ENCODE measurements at regions not wholly inside any gene's neighbourhood (a gene's known extent, or its start where the extent isn't known, plus 50 kb on each side); places are given as distances from the start of the nearest gene placed in this dataset.

DNA sequence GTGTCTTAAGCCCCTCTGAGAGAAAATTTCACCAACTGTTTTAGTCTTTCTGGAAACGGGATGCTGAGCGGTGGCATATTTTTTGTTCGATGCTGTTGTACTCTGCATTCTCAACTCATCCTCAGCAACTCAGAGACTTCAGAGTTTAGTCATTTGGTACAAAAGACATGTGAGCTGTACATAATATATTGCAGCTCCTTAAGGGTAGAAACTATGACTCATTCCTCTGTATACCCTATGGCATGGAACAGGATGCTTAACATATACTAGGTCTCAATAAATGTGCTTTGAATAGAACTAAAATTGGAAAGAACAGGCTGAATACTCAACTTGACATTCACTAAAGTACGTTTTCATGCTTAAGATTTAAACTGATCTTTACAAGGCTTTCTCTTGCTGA, 130.5 kb upstream of the SLITRK2 start:
- no peak for DNase-seq (ENCODE audit: low spot score)
- no TSS peak for BruUV-seq (replicated peaks)
- no peaks in the 10 kb centered on the region for H3K4me1 ChIP-seq (ENCODE audit: insufficient read depth, low read length)
- no peaks in the 10 kb centered on the region for H3K27me3 ChIP-seq (ENCODE audit: control insufficient read depth in 1 of 2, insufficient read depth in 2 of 2, low read length in 2 of 2)
- H3K36me3 ChIP-seq (replicated peaks in 1 of 2; ENCODE audit: control insufficient read depth in 1 of 2, insufficient read depth in 2 of 2, low read length in 2 of 2): no peaks in the 10 kb centered on the region
- 53% methylated on average over 4 of the region's 4 CpGs for WGBS (ENCODE audit: low lambda C conversion rate)
- ChIA-PET POLR2A (no interaction called here), CTCF (ENCODE audit: low intra/inter-chr PET ratio, low total read pairs) (no interaction called here)
- intact Hi-C loops (cut with micrococcal nuclease; ENCODE audit: unreplicated experiment): no loop called here
- H3K79me2 ChIP-seq (ENCODE audit: insufficient read depth, low read length): no peaks in the 10 kb centered on the region
- H3K27ac ChIP-seq (ENCODE audit: extremely low read length, insufficient read depth, low read length): no peak overlapping the region
- in situ Hi-C loops (cut with HindIII; ENCODE audit: extremely low pct_ligation_motif_present, low pct_unique_long_range_greater_than_20kb): no loop called here
- peaks cover 38% of the 10 kb centered on the region for H3K9me3 ChIP-seq (ENCODE audit: low read length)
- no peak overlapping the region for H3K4me2 ChIP-seq (ENCODE audit: low read depth, low read length)
- FAIRE-seq: no peak
- no peak overlapping the region for H2AFZ ChIP-seq (ENCODE audit: low read length)
- H3K9ac ChIP-seq (ENCODE audit: insufficient read depth, low read depth, low read length): no peak overlapping the region
- no peak for ATAC-seq
- no peak overlapping the region for H3K4me3 ChIP-seq (replicated peaks in 1 of 3; ENCODE audit: insufficient read depth in 1 of 3, low read depth in 2 of 3, low read length in 3 of 3)
- H4K20me1 ChIP-seq (ENCODE audit: insufficient read depth, low read length): no peaks in the 10 kb centered on the region
- no peak for TF ChIP-seq NFIC (IDR thresholded peaks at IDR 0.05; ENCODE audit: low read length)
- TF ChIP-seq, protein P1, sequence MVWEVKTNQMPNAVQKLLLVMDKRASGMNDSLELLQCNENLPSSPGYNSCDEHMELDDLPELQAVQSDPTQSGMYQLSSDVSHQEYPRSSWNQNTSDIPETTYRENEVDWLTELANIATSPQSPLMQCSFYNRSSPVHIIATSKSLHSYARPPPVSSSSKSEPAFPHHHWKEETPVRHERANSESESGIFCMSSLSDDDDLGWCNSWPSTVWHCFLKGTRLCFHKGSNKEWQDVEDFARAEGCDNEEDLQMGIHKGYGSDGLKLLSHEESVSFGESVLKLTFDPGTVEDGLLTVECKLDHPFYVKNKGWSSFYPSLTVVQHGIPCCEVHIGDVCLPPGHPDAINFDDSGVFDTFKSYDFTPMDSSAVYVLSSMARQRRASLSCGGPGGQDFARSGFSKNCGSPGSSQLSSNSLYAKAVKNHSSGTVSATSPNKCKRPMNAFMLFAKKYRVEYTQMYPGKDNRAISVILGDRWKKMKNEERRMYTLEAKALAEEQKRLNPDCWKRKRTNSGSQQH (CRISPR knock-in tag; IDR thresholded peaks at IDR 0.05; ENCODE audit: low read depth): no peak
- no peak for TF ChIP-seq RFXAP (CRISPR knock-in tag; IDR thresholded peaks at IDR 0.05; ENCODE audit: borderline replicate concordance)
- no peak for TF ChIP-seq RFX3 (CRISPR knock-in tag; IDR thresholded peaks at IDR 0.05)
- TF ChIP-seq ZNF629 (CRISPR knock-in tag; conservative IDR thresholded peaks at IDR 0.05): no peak
- TF ChIP-seq TRIM24 (CRISPR knock-in tag; IDR thresholded peaks at IDR 0.05): no peak
- no peak for TF ChIP-seq SALL1 (CRISPR knock-in tag; IDR thresholded peaks at IDR 0.05)
- TF ChIP-seq, protein P2, sequence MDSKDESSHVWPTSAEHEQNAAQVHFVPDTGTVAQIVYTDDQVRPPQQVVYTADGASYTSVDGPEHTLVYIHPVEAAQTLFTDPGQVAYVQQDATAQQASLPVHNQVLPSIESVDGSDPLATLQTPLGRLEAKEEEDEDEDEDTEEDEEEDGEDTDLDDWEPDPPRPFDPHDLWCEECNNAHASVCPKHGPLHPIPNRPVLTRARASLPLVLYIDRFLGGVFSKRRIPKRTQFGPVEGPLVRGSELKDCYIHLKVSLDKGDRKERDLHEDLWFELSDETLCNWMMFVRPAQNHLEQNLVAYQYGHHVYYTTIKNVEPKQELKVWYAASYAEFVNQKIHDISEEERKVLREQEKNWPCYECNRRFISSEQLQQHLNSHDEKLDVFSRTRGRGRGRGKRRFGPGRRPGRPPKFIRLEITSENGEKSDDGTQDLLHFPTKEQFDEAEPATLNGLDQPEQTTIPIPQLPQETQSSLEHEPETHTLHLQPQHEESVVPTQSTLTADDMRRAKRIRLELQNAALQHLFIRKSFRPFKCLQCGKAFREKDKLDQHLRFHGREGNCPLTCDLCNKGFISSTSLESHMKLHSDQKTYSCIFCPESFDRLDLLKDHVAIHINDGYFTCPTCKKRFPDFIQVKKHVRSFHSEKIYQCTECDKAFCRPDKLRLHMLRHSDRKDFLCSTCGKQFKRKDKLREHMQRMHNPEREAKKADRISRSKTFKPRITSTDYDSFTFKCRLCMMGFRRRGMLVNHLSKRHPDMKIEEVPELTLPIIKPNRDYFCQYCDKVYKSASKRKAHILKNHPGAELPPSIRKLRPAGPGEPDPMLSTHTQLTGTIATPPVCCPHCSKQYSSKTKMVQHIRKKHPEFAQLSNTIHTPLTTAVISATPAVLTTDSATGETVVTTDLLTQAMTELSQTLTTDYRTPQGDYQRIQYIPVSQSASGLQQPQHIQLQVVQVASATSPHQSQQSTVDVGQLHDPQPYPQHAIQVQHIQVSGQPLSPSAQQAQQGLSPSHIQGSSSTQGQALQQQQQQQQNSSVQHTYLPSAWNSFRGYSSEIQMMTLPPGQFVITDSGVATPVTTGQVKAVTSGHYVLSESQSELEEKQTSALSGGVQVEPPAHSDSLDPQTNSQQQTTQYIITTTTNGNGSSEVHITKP (CRISPR knock-in tag; IDR thresholded peaks at IDR 0.05; ENCODE audit: low read depth): no peak
- TF ChIP-seq PHF20 (CRISPR knock-in tag; IDR thresholded peaks at IDR 0.05): no peak
- TF ChIP-seq, protein P3, sequence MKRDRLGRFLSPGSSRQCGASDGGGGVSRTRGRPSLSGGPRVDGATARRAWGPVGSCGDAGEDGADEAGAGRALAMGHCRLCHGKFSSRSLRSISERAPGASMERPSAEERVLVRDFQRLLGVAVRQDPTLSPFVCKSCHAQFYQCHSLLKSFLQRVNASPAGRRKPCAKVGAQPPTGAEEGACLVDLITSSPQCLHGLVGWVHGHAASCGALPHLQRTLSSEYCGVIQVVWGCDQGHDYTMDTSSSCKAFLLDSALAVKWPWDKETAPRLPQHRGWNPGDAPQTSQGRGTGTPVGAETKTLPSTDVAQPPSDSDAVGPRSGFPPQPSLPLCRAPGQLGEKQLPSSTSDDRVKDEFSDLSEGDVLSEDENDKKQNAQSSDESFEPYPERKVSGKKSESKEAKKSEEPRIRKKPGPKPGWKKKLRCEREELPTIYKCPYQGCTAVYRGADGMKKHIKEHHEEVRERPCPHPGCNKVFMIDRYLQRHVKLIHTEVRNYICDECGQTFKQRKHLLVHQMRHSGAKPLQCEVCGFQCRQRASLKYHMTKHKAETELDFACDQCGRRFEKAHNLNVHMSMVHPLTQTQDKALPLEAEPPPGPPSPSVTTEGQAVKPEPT (CRISPR knock-in tag; IDR thresholded peaks at IDR 0.05; ENCODE audit: low read depth): no peak
- TF ChIP-seq KDM2A (CRISPR knock-in tag; IDR thresholded peaks at IDR 0.05; ENCODE audit: borderline replicate concordance, low read depth): no peak
- no peak for TF ChIP-seq ZNF674 (CRISPR knock-in tag; IDR thresholded peaks at IDR 0.05; ENCODE audit: low read depth)
- TF ChIP-seq HHEX (CRISPR knock-in tag; IDR thresholded peaks at IDR 0.05): no peak
- TF ChIP-seq SETDB1 (CRISPR knock-in tag; IDR thresholded peaks at IDR 0.05; ENCODE audit: borderline replicate concordance): no peak
- TF ChIP-seq, protein P4, sequence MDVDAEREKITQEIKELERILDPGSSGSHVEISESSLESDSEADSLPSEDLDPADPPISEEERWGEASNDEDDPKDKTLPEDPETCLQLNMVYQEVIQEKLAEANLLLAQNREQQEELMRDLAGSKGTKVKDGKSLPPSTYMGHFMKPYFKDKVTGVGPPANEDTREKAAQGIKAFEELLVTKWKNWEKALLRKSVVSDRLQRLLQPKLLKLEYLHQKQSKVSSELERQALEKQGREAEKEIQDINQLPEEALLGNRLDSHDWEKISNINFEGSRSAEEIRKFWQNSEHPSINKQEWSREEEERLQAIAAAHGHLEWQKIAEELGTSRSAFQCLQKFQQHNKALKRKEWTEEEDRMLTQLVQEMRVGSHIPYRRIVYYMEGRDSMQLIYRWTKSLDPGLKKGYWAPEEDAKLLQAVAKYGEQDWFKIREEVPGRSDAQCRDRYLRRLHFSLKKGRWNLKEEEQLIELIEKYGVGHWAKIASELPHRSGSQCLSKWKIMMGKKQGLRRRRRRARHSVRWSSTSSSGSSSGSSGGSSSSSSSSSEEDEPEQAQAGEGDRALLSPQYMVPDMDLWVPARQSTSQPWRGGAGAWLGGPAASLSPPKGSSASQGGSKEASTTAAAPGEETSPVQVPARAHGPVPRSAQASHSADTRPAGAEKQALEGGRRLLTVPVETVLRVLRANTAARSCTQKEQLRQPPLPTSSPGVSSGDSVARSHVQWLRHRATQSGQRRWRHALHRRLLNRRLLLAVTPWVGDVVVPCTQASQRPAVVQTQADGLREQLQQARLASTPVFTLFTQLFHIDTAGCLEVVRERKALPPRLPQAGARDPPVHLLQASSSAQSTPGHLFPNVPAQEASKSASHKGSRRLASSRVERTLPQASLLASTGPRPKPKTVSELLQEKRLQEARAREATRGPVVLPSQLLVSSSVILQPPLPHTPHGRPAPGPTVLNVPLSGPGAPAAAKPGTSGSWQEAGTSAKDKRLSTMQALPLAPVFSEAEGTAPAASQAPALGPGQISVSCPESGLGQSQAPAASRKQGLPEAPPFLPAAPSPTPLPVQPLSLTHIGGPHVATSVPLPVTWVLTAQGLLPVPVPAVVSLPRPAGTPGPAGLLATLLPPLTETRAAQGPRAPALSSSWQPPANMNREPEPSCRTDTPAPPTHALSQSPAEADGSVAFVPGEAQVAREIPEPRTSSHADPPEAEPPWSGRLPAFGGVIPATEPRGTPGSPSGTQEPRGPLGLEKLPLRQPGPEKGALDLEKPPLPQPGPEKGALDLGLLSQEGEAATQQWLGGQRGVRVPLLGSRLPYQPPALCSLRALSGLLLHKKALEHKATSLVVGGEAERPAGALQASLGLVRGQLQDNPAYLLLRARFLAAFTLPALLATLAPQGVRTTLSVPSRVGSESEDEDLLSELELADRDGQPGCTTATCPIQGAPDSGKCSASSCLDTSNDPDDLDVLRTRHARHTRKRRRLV (CRISPR knock-in tag; IDR thresholded peaks at IDR 0.05): no peak

Data from HepG2 (cell line).